ENCODE measurements at regions not wholly inside any gene's neighbourhood (a gene's known extent, or its start where the extent isn't known, plus 50 kb on each side); places are given as distances from the start of the nearest gene placed in this dataset.
"Not testable (repeated sequence)": the region's sequence is repeated elsewhere in the genome, so short reads cannot be mapped to it uniquely, and the experiment has no call there.

GRCh38 chr3:20984594-20985205, 766.3 kb downstream of the ZNF385D start:
- no peak for DNase-seq
- H3K9ac ChIP-seq (ENCODE audit: low read length) = no peak overlapping the region
- TF ChIP-seq CTCF (IDR thresholded peaks at IDR 0.05; ENCODE audit: low read length) (no peak), EZH2phosphoT487 (IDR thresholded peaks at IDR 0.05; ENCODE audit: low read length) (no peak), EZH2 (optimal IDR thresholded peaks at IDR 0.05; ENCODE audit: low read depth, low read length) (no peak)

GRCh38 chr3:20975188-20975651, 775.8 kb downstream of the ZNF385D start:
- H4K20me1 ChIP-seq (ENCODE audit: insufficient read depth, low read length) = no peaks in the 10 kb centered on the region
- H3K4me2 ChIP-seq (ENCODE audit: low read depth, low read length) = no peak overlapping the region
- H3K27me3 ChIP-seq (replicated peaks; ENCODE audit: insufficient read depth, low read length) = no peaks in the 10 kb centered on the region
- no peaks in the 10 kb centered on the region for H3F3A ChIP-seq (ENCODE audit: insufficient read depth, low read length)
- no peak for TF ChIP-seq EZH2 (optimal IDR thresholded peaks at IDR 0.05; ENCODE audit: low read depth, low read length)
- TF ChIP-seq EZH2phosphoT487 (IDR thresholded peaks at IDR 0.05; ENCODE audit: low read length) = no peak
- TF ChIP-seq CTCF (IDR thresholded peaks at IDR 0.05; ENCODE audit: low read length) = no peak
- no peak for DNase-seq
- no peaks in the 10 kb centered on the region for H3K9me2 ChIP-seq (replicated peaks; ENCODE audit: insufficient read depth, low read length)
- no peak overlapping the region for H2AFZ ChIP-seq (ENCODE audit: low read length)
- no peaks in the 10 kb centered on the region for H3K9me3 ChIP-seq (replicated peaks; ENCODE audit: insufficient read depth, low read length)
- no peaks in the 10 kb centered on the region for H3K4me1 ChIP-seq (ENCODE audit: low read length)
- no peak overlapping the region for H3K4me3 ChIP-seq (ENCODE audit: low read length)
- H3K9ac ChIP-seq (ENCODE audit: low read length) = no peak overlapping the region
- no peaks in the 10 kb centered on the region for H3K36me3 ChIP-seq (replicated peaks; ENCODE audit: insufficient read depth, low read length)
- H3K79me2 ChIP-seq (ENCODE audit: low read length) = no peaks in the 10 kb centered on the region
- no peak overlapping the region for H3K27ac ChIP-seq (ENCODE audit: low read length)

More at GRCh38 chr3:20984594-20985205, 766.3 kb downstream of the ZNF385D start:
- no peak overlapping the region for H3K4me2 ChIP-seq (ENCODE audit: low read depth, low read length)
- H3K79me2 ChIP-seq (ENCODE audit: low read length) = no peaks in the 10 kb centered on the region
- H4K20me1 ChIP-seq (ENCODE audit: insufficient read depth, low read length) = no peaks in the 10 kb centered on the region
- no peaks in the 10 kb centered on the region for H3K27me3 ChIP-seq (replicated peaks; ENCODE audit: insufficient read depth, low read length)
- no peaks in the 10 kb centered on the region for H3K9me2 ChIP-seq (replicated peaks; ENCODE audit: insufficient read depth, low read length)
- H3K36me3 ChIP-seq (replicated peaks; ENCODE audit: insufficient read depth, low read length) = no peaks in the 10 kb centered on the region
- H3F3A ChIP-seq (ENCODE audit: insufficient read depth, low read length) = no peaks in the 10 kb centered on the region
- no peak overlapping the region for H2AFZ ChIP-seq (ENCODE audit: low read length)
- H3K27ac ChIP-seq (ENCODE audit: low read length) = no peak overlapping the region
- H3K4me3 ChIP-seq (ENCODE audit: low read length) = no peak overlapping the region
- no peaks in the 10 kb centered on the region for H3K4me1 ChIP-seq (ENCODE audit: low read length)
- no peaks in the 10 kb centered on the region for H3K9me3 ChIP-seq (replicated peaks; ENCODE audit: insufficient read depth, low read length)

GRCh38 chr3:20974396-20974795, 776.6 kb downstream of the ZNF385D start:
- Histone ChIP-seq H3K9ac (ENCODE audit: low read length) (no peak overlapping the region), H3K79me2 (ENCODE audit: low read length) (no peaks in the 10 kb centered on the region), H3K36me3 (replicated peaks; ENCODE audit: insufficient read depth, low read length) (no peaks in the 10 kb centered on the region), H3F3A (ENCODE audit: insufficient read depth, low read length) (no peaks in the 10 kb centered on the region), H3K27me3 (replicated peaks; ENCODE audit: insufficient read depth, low read length) (no peaks in the 10 kb centered on the region), H4K20me1 (ENCODE audit: insufficient read depth, low read length) (no peaks in the 10 kb centered on the region), H3K4me2 (ENCODE audit: low read depth, low read length) (no peak overlapping the region), H2AFZ (ENCODE audit: low read length) (no peak overlapping the region), H3K4me1 (ENCODE audit: low read length) (no peaks in the 10 kb centered on the region), H3K4me3 (ENCODE audit: low read length) (no peak overlapping the region), H3K9me3 (replicated peaks; ENCODE audit: insufficient read depth, low read length) (no peaks in the 10 kb centered on the region), H3K27ac (ENCODE audit: low read length) (no peak overlapping the region), H3K9me2 (replicated peaks; ENCODE audit: insufficient read depth, low read length) (no peaks in the 10 kb centered on the region)
- TF ChIP-seq CTCF (IDR thresholded peaks at IDR 0.05; ENCODE audit: low read length) (no peak), EZH2phosphoT487 (IDR thresholded peaks at IDR 0.05; ENCODE audit: low read length) (no peak), EZH2 (optimal IDR thresholded peaks at IDR 0.05; ENCODE audit: low read depth, low read length) (no peak)
- no peak for DNase-seq

- not testable (repeated sequence) for H3K4me2 ChIP-seq (ENCODE audit: low read depth, low read length); H3K79me2 ChIP-seq (ENCODE audit: low read length); H3F3A ChIP-seq (ENCODE audit: insufficient read depth, low read length); H3K27me3 ChIP-seq (replicated peaks; ENCODE audit: insufficient read depth, low read length); H3K9me3 ChIP-seq (replicated peaks; ENCODE audit: insufficient read depth, low read length); H3K4me1 ChIP-seq (ENCODE audit: low read length); DNase-seq; H3K36me3 ChIP-seq (replicated peaks; ENCODE audit: insufficient read depth, low read length); H2AFZ ChIP-seq (ENCODE audit: low read length); H4K20me1 ChIP-seq (ENCODE audit: insufficient read depth, low read length); H3K4me3 ChIP-seq (ENCODE audit: low read length); H3K9me2 ChIP-seq (replicated peaks; ENCODE audit: insufficient read depth, low read length); H3K9ac ChIP-seq (ENCODE audit: low read length); H3K27ac ChIP-seq (ENCODE audit: low read length)
Observed at GRCh38 chr3:20970807-20971206, 780.2 kb downstream of the ZNF385D start.

GRCh38 chr3:20967485-20967884, 781.5 kb upstream of the SGO1 start:
- not testable (repeated sequence) for H3K27ac ChIP-seq (ENCODE audit: low read length); H3K9me3 ChIP-seq (replicated peaks; ENCODE audit: insufficient read depth, low read length); H3K36me3 ChIP-seq (replicated peaks; ENCODE audit: insufficient read depth, low read length)

More at GRCh38 chr3:20967485-20967884, 781.5 kb upstream of the SGO1 start:
- H3K9ac ChIP-seq (ENCODE audit: low read length); H3K4me2 ChIP-seq (ENCODE audit: low read depth, low read length); H2AFZ ChIP-seq (ENCODE audit: low read length); H3K9me2 ChIP-seq (replicated peaks; ENCODE audit: insufficient read depth, low read length); H3K79me2 ChIP-seq (ENCODE audit: low read length); DNase-seq; H3K4me3 ChIP-seq (ENCODE audit: low read length); H3K4me1 ChIP-seq (ENCODE audit: low read length); H4K20me1 ChIP-seq (ENCODE audit: insufficient read depth, low read length); H3F3A ChIP-seq (ENCODE audit: insufficient read depth, low read length); H3K27me3 ChIP-seq (replicated peaks; ENCODE audit: insufficient read depth, low read length): not testable (repeated sequence)
